Neural cell (in vitro differentiated cells): ENCODE measurements at regions not wholly inside any gene's neighbourhood (a gene's known extent, or its start where the extent isn't known, plus 50 kb on each side); places are given as distances from the start of the nearest gene placed in this dataset.

Experiments used
- EP300 ChIP-seq: fragments of 450-650 bp; conservative IDR thresholded peaks from 2 replicates; pipeline ENCODE4 v1.6.1; 2014; ENCODE audit warnings: antibody characterized with exemption, mild to moderate bottlenecking, moderate library complexity; ENCODE audit not compliant: poor library complexity, severe bottlenecking
- MXI1 ChIP-seq: fragments of 450-650 bp; conservative IDR thresholded peaks from 2 replicates; pipeline ENCODE4 v1.6.1; 2014; ENCODE audit warnings: antibody characterized with exemption, mild to moderate bottlenecking; ENCODE audit not compliant: poor library complexity, severe bottlenecking
- TF ChIP-seq, protein P1 (sequence below): fragments of 450-650 bp; IDR thresholded peaks from 2 replicates; pipeline ENCODE4 v1.5.1; 2014; ENCODE audit warnings: antibody characterized with exemption, mild to moderate bottlenecking, moderate library complexity; ENCODE audit not compliant: poor library complexity, severe bottlenecking

DNA sequence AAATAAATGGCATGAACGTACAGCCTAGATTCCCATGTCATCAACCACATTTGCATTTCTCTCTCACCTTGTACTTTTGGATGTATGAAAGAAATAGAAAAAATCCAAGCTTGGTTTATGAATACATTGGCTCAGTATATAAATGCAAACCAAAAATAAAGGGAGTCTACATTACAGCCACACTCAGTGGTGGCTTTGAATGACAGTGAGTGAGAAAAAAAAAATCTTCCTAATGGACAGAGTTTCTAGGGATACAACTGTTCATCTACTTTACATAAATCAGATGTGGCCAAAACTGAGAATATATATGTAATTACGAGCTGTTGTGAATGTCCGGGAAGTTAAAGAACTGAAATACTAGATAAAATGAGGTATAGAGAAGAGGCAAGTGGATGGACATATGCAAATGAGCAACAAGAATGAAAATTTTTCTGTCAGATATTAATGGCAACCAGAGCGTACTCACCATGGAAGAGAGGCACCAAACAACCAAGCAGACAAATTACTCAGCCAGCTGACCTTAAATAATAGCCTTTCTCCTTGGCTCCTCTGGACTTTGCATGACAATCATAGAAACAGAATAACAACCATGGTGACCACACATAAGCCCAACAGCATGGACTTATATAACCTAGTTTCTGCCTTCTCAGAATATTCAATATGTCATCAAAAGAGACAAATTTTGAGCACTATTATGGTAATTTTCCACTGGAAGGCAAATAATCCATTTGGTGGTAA is 1305.8 kb downstream of the OTOL1 start:
- TF ChIP-seq, protein P1, sequence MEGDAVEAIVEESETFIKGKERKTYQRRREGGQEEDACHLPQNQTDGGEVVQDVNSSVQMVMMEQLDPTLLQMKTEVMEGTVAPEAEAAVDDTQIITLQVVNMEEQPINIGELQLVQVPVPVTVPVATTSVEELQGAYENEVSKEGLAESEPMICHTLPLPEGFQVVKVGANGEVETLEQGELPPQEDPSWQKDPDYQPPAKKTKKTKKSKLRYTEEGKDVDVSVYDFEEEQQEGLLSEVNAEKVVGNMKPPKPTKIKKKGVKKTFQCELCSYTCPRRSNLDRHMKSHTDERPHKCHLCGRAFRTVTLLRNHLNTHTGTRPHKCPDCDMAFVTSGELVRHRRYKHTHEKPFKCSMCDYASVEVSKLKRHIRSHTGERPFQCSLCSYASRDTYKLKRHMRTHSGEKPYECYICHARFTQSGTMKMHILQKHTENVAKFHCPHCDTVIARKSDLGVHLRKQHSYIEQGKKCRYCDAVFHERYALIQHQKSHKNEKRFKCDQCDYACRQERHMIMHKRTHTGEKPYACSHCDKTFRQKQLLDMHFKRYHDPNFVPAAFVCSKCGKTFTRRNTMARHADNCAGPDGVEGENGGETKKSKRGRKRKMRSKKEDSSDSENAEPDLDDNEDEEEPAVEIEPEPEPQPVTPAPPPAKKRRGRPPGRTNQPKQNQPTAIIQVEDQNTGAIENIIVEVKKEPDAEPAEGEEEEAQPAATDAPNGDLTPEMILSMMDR = no peak
- TF ChIP-seq EP300 (no peak), MXI1 (no peak)
